K562 (cell line): ENCODE measurements at regions not wholly inside any gene's neighbourhood (a gene's known extent, or its start where the extent isn't known, plus 50 kb on each side); places are given as distances from the start of the nearest gene placed in this dataset.

Experiments
- ATAC-seq: fragments of 200-7000 bp; cut with Tn5 transposase; 3 replicates; pipeline ENCODE4 v1.9.1; 2020; ENCODE audit warnings: moderate library complexity
- BruUV-seq: library from RNA; stranded (reverse); fragments of 400-500 nt; replicated peaks from 2 replicates; lab custom pipeline; 2021; lab: Mats Ljungman, UMichigan
- CTCF ChIA-PET: fragments of 300-600 bp; formaldehyde crosslinking; extraction: SDS; loops from one replicate; lab custom pipeline; 2021; ENCODE audit warnings: low intra/inter-chr PET ratio; lab: Yijun Ruan, JAX
- POLR2A ChIA-PET: fragments of 300-600, 350-650 bp; sonication (Branson Sonifier 250); formaldehyde crosslinking; extraction: SDS; loops from one replicate; lab custom pipeline; 2021; ENCODE audit warnings: antibody characterized with exemption, inconsistent platforms; lab: Yijun Ruan, JAX
- DNase-seq, 4 experiments: peaks; one replicate each; pipeline versions ENCODE4 v3.0.0 to v3.0.0-alpha.2; 2011 to 2018; ENCODE audit warnings: low spot score in 3 of 4, mixed read lengths in 3 of 4; ENCODE audit errors: extremely low read depth in 1 of 4
- FAIRE-seq: peaks from 2 replicates; lab custom pipeline; 2011; peaks lifted over from hg19 to GRCh38; lab: Jason Lieb, UNC
- H2AFZ ChIP-seq: 2 replicates; pipeline ENCODE4 v1.6.0; 2011; ENCODE audit warnings: low read depth, low read length, control low read depth, inconsistent platforms
- H3K27ac ChIP-seq: fragments of 200-600 bp; 3 replicates; pipeline ENCODE4 v1.8.0; 2011; ENCODE audit warnings: low read depth, mild to moderate bottlenecking, control low read depth, inconsistent platforms, low read length, moderate library complexity, mixed read lengths; ENCODE audit errors: extremely low read depth
- H3K27me3 ChIP-seq, 2 experiments: fragments of 300-600 bp in 1 of 2; 2 replicates in 1 of 2; 3 replicates in 1 of 2; pipeline versions ENCODE4 v1.6.0 to v1.8.0; 2011; ENCODE audit warnings: inconsistent platforms in 2 of 2, low read length in 2 of 2, mild to moderate bottlenecking in 1 of 2, mixed read lengths in 1 of 2, moderate library complexity in 1 of 2; ENCODE audit not compliant: control insufficient read depth in 2 of 2, insufficient read depth in 2 of 2
- H3K36me3 ChIP-seq: fragments of 300-600 bp; 3 replicates; pipeline ENCODE4 v1.8.0; 2011; ENCODE audit warnings: mild to moderate bottlenecking, low read length, inconsistent platforms; ENCODE audit not compliant: control insufficient read depth, insufficient read depth
- H3K4me1 ChIP-seq, 2 experiments: fragments of 200-600 bp in 1 of 2; replicated peaks in 1 of 2; 2 replicates in 1 of 2; 3 replicates in 1 of 2; pipeline versions ENCODE4 v1.5.1 to v1.8.0; 2011; ENCODE audit warnings: inconsistent platforms in 2 of 2, low read length in 2 of 2, mild to moderate bottlenecking in 1 of 2, mixed read lengths in 1 of 2, moderate library complexity in 1 of 2; ENCODE audit not compliant: control insufficient read depth in 2 of 2, insufficient read depth in 2 of 2
- H3K4me2 ChIP-seq: 2 replicates; pipeline ENCODE4 v1.6.1; 2011; ENCODE audit warnings: low read length, control low read depth, inconsistent platforms, mixed read lengths; ENCODE audit not compliant: insufficient read depth
- H3K4me3 ChIP-seq: fragments of 200-600 bp; sonication (generic), shearing (Covaris generic); 2 replicates; pipeline ENCODE4 v1.5.1; 2016; ENCODE audit warnings: control low read depth, inconsistent platforms
- H3K79me2 ChIP-seq: fragments of 200-600 bp; 3 replicates; pipeline ENCODE4 v1.8.0; 2011; ENCODE audit warnings: low read length, inconsistent platforms; ENCODE audit not compliant: control insufficient read depth, insufficient read depth
- H3K9ac ChIP-seq, 2 experiments: 2 replicates each; pipeline versions ENCODE4 v1.6.0 to v1.6.1; 2011; ENCODE audit warnings: low read depth in 2 of 2, low read length in 2 of 2, control low read depth in 1 of 2, inconsistent platforms in 1 of 2, mild to moderate bottlenecking in 1 of 2, mixed read lengths in 1 of 2; ENCODE audit not compliant: insufficient read depth in 1 of 2
- H3K9me1 ChIP-seq: one replicate; pipeline ENCODE4 v1.6.0; 2011; ENCODE audit warnings: inconsistent platforms, mild to moderate bottlenecking, low read length, moderate library complexity; ENCODE audit not compliant: control insufficient read depth, insufficient read depth
- H3K9me3 ChIP-seq: replicated peaks from 2 replicates; pipeline ENCODE4 v1.5.1; 2011; ENCODE audit warnings: low read depth, low read length, inconsistent platforms; ENCODE audit not compliant: control insufficient read depth, insufficient read depth
- H4K20me1 ChIP-seq: replicated peaks from 2 replicates; pipeline ENCODE4 v1.6.1; 2011; ENCODE audit warnings: low read length, inconsistent platforms, mixed read lengths; ENCODE audit not compliant: control insufficient read depth, insufficient read depth
- ETS1 ChIP-seq: conservative IDR thresholded peaks from 2 replicates; pipeline ENCODE4 v1.6.1; 2011; ENCODE audit warnings: low read depth, mild to moderate bottlenecking, low read length; ENCODE audit not compliant: control insufficient read depth
- MGA ChIP-seq: fragments of 450-650 bp; IDR thresholded peaks from 2 replicates; pipeline ENCODE4 v1.6.1; 2016; ENCODE audit warnings: mild to moderate bottlenecking, moderate library complexity
- MLX ChIP-seq, 2 experiments: fragments of 450-650 bp in 1 of 2; sonication (generic) in 1 of 2; formaldehyde crosslinking; conservative IDR thresholded peaks; 2 replicates each; pipeline versions ENCODE4 v1.4.0 to v1.8.1; 2020 to 2022; ENCODE audit warnings: mild to moderate bottlenecking in 1 of 2, missing genetic modification reagents in 1 of 2
- RAD21 ChIP-seq, 2 experiments: fragments of 250-450 bp in 1 of 2; fragments of 450-650 bp in 1 of 2; sonication (Bioruptor Pico) in 1 of 2; formaldehyde crosslinking in 1 of 2; IDR thresholded peaks in 1 of 2; conservative IDR thresholded peaks in 1 of 2; 2 replicates each; pipeline versions ENCODE4 v1.4.0 to v1.8.0; 2020 to 2022; ENCODE audit warnings: mild to moderate bottlenecking in 2 of 2, moderate library complexity in 1 of 2
- SRF ChIP-seq, 2 experiments: fragments of 250-450, 450-650 bp in 1 of 2; sonication (Bioruptor Pico) in 1 of 2; sonication (generic) in 1 of 2; formaldehyde crosslinking; IDR thresholded peaks; 2 replicates each; pipeline versions ENCODE4 v1.5.0 to v1.5.1; 2020 to 2022; ENCODE audit warnings: mild to moderate bottlenecking in 1 of 2, missing genetic modification reagents in 1 of 2
- TSC22D4 ChIP-seq: fragments of 450-650 bp; IDR thresholded peaks from 2 replicates; pipeline ENCODE4 v1.6.1; 2016; ENCODE audit warnings: missing genetic modification characterization, missing biosample characterization, control low read depth
- ZNF197 ChIP-seq: fragments of 200-800 bp; sonication (Bioruptor generic); IDR thresholded peaks from 2 replicates; pipeline ENCODE4 v1.6.1; 2016; ENCODE audit warnings: low read depth, missing genetic modification characterization, missing compliant biosample characterization
- WGBS: fragments of 100-300 bp; shearing (Covaris generic); methylation state at CpG from one replicate; pipeline ENCODE4 v1.1.6; 2016; ENCODE audit warnings: low coverage, mixed read lengths; ENCODE audit not compliant: insufficient coverage; ENCODE audit errors: missing lambda C conversion rate; 5-methylcytosine and 5-hydroxymethylcytosine counted together
- in situ Hi-C: fragments of 300-500 bp; cut with MboI; formaldehyde crosslinking; loops from 4 replicates; pipeline ENCODE4 v1.15.0; 2018; ENCODE audit warnings: inconsistent platforms, mixed read lengths
- intact Hi-C: fragments of 100-400 bp; cut with micrococcal nuclease; formaldehyde crosslinking; loops from 2 replicates; pipeline ENCODE4 v1.14.2; 2022

GRCh38 chr9:26335116-26335515 is 557.5 kb downstream of the CAAP1 start:
- H3K4me3 ChIP-seq: no peak overlapping the region
- no peaks in the 10 kb centered on the region for H4K20me1 ChIP-seq
- DNase-seq (no peak), FAIRE-seq (no peak), ATAC-seq (no peak)
- H3K79me2 ChIP-seq: no peaks in the 10 kb centered on the region
- H3K4me2 ChIP-seq: no peak overlapping the region
- ChIA-PET POLR2A (no interaction called here), CTCF (no interaction called here)
- WGBS: no CpG with 5 or more reads among the region's 2 CpGs
- intact Hi-C loops (no loop called here), in situ Hi-C loops (no loop called here)
- TF ChIP-seq MLX (CRISPR knock-in tag; conservative IDR thresholded peaks at IDR 0.05): no peak
- no peak for TF ChIP-seq RAD21 (CRISPR knock-in tag; conservative IDR thresholded peaks at IDR 0.05 in 1 of 2, IDR thresholded peaks at IDR 0.05 in 1 of 2)
- TF ChIP-seq ETS1: no peak
- TF ChIP-seq ZNF197 (CRISPR knock-in tag): no peak
- no peak for TF ChIP-seq MGA
- no peak for TF ChIP-seq TSC22D4 (tag)
- TF ChIP-seq SRF (CRISPR knock-in tag; IDR thresholded peaks at IDR 0.05): no peak
- H3K9ac ChIP-seq: no peak overlapping the region
- no peaks in the 10 kb centered on the region for H3K9me3 ChIP-seq
- H3K27me3 ChIP-seq: no peaks in the 10 kb centered on the region
- H3K4me1 ChIP-seq: no peaks in the 10 kb centered on the region
- no peaks in the 10 kb centered on the region for H3K36me3 ChIP-seq
- no peak overlapping the region for H3K27ac ChIP-seq
- no peak overlapping the region for H2AFZ ChIP-seq
- BruUV-seq: no TSS peak
- H3K9me1 ChIP-seq: no peaks in the 10 kb centered on the region
